Neutrophil (primary cell): ENCODE measurements at regions not wholly inside any gene's neighbourhood (a gene's known extent, or its start where the extent isn't known, plus 50 kb on each side); places are given as distances from the start of the nearest gene placed in this dataset.
"Not testable (repeated sequence)": the region's sequence is repeated elsewhere in the genome, so short reads cannot be mapped to it uniquely, and the experiment has no call there.

Source experiments
- H3K27ac ChIP-seq: fragments of 200-600 bp; sonication (generic); 2 replicates; pipeline ENCODE4 v1.5.1; 2016; ENCODE audit warnings: mild to moderate bottlenecking, moderate library complexity
- H3K27me3 ChIP-seq: fragments of 200-600 bp; sonication (generic); 2 replicates; pipeline ENCODE4 v1.6.0; 2016; ENCODE audit warnings: mild to moderate bottlenecking
- H3K36me3 ChIP-seq: fragments of 200-600 bp; sonication (generic); 2 replicates; pipeline ENCODE4 v1.5.1; 2017
- H3K4me1 ChIP-seq, 2 experiments: fragments of 200-600 bp in 1 of 2; sonication (generic) in 1 of 2; 1 replicate in 1 of 2; 2 replicates in 1 of 2; pipeline versions ENCODE4 v1.5.1 to v1.6.1; 2013 to 2016; ENCODE audit warnings: low read depth in 1 of 2, low read length in 1 of 2, mild to moderate bottlenecking in 1 of 2, moderate library complexity in 1 of 2; ENCODE audit not compliant: control insufficient read depth in 1 of 2, insufficient read depth in 1 of 2
- H3K4me3 ChIP-seq, 2 experiments: fragments of 200-600 bp in 1 of 2; sonication (generic) in 1 of 2; 1 replicate in 1 of 2; 2 replicates in 1 of 2; pipeline ENCODE4 v1.5.1; 2013 to 2016; ENCODE audit warnings: low read depth in 1 of 2, low read length in 1 of 2, mild to moderate bottlenecking in 1 of 2, moderate library complexity in 1 of 2
- H3K9me3 ChIP-seq: fragments of 200-600 bp; sonication (generic); 2 replicates; pipeline ENCODE4 v1.5.1; 2016
- TF ChIP-seq, protein P1 (sequence below): fragments of 200-600 bp; sonication (generic); IDR thresholded peaks from 2 replicates; pipeline ENCODE4 v1.5.1; 2016; ENCODE audit warnings: antibody characterized with exemption

DNA sequence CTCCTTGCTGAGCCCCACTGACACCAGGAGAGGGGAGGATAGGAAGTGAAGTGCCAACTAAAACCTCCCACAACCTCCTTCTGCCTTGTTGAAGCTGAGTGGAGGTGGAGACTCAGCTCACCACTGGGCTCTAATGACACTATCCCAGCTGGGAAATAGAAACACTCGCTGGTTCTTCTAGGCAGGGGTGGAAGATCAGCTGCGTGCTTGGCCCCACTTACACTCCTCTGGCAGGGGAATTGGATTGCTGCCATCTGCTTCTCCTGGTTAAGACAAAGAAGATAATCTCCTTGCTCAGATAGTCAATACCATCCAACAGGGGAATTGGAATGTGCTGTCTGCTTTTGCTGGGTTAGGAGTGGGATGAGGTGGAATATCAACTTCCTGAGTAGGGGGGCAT lies 392.5 kb downstream of the ZNF674 start:
- Histone ChIP-seq H3K4me1 (no peaks in the 10 kb centered on the region), H3K36me3 (no peaks in the 10 kb centered on the region), H3K4me3 (no peak overlapping the region), H3K9me3 (no peaks in the 10 kb centered on the region), H3K27ac (no peak overlapping the region), H3K27me3 (no peaks in the 10 kb centered on the region)
- TF ChIP-seq, protein P1, sequence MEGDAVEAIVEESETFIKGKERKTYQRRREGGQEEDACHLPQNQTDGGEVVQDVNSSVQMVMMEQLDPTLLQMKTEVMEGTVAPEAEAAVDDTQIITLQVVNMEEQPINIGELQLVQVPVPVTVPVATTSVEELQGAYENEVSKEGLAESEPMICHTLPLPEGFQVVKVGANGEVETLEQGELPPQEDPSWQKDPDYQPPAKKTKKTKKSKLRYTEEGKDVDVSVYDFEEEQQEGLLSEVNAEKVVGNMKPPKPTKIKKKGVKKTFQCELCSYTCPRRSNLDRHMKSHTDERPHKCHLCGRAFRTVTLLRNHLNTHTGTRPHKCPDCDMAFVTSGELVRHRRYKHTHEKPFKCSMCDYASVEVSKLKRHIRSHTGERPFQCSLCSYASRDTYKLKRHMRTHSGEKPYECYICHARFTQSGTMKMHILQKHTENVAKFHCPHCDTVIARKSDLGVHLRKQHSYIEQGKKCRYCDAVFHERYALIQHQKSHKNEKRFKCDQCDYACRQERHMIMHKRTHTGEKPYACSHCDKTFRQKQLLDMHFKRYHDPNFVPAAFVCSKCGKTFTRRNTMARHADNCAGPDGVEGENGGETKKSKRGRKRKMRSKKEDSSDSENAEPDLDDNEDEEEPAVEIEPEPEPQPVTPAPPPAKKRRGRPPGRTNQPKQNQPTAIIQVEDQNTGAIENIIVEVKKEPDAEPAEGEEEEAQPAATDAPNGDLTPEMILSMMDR, result no peak

DNA sequence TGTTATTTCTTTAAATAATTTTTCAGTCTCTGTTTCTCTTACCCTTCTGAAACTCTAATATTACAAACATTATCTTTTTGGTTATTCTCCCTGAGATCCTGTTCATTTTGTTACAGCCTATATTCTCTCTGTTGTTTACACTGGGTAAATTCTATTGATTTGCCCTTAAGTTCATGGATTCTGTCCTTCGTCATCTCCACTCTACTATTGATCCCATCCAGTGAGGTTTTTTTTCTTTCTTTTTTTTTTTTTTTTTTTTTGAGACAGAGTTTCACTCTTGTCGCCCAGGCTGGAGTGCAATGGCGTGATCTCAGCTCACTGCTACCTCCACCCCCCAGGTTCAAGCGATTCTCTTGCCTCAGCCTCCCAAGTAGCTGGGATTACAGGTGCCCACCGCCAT lies 393.9 kb downstream of the ZNF674 start:
- H3K4me1 ChIP-seq, H3K36me3 ChIP-seq, H3K9me3 ChIP-seq, H3K27ac ChIP-seq, H3K4me3 ChIP-seq, H3K27me3 ChIP-seq: not testable (repeated sequence)

DNA sequence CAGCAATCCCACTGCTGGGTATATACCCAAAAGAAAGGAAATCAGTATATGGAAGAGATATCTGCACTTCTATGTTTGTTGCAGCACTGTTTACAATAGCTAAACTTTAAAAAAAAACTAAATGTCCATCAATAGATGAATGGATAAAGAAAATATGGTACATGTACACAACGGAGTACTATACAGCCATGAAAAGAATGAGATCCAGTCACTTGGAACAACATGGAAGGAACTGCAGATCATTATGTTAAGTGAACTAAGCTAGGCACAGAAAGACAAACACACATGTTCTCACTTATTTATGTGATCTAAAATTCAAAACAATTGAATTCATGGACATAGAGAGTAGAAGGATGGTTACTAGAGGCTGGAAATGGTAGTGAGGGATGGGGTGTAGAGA lies 400.7 kb downstream of the ZNF674 start:
- no peaks in the 10 kb centered on the region for H3K27me3 ChIP-seq
- H3K36me3 ChIP-seq, result no peaks in the 10 kb centered on the region
- H3K9me3 ChIP-seq, result no peaks in the 10 kb centered on the region
- no peak overlapping the region for H3K4me3 ChIP-seq
- TF ChIP-seq, protein P1, result no peak
- H3K4me1 ChIP-seq, result no peaks in the 10 kb centered on the region
- no peak overlapping the region for H3K27ac ChIP-seq

DNA sequence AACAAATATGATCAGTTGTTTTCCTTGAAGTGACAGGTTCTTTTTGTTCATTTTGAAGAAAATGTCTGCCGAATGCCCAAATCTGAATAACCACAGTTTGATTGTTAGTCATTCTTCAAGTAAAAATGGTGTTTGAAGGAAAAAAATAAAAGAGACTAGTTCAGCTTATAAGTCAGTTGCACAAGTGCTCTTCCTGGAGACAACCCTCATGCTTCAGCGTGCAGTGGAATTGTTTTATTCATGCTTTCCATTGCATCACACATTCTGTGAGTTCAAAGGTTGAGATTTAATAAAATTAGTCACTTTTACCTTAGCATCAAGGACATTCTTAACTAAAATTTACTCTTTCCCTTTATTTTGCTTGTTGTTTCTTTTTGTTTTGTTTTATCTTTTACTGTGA lies 404.9 kb downstream of the ZNF674 start:
- Histone ChIP-seq H3K4me3 (no peak overlapping the region), H3K4me1 (no peaks in the 10 kb centered on the region), H3K9me3 (no peaks in the 10 kb centered on the region), H3K36me3 (no peaks in the 10 kb centered on the region), H3K27me3 (no peaks in the 10 kb centered on the region), H3K27ac (no peak overlapping the region)
- TF ChIP-seq, protein P1, result no peak

DNA sequence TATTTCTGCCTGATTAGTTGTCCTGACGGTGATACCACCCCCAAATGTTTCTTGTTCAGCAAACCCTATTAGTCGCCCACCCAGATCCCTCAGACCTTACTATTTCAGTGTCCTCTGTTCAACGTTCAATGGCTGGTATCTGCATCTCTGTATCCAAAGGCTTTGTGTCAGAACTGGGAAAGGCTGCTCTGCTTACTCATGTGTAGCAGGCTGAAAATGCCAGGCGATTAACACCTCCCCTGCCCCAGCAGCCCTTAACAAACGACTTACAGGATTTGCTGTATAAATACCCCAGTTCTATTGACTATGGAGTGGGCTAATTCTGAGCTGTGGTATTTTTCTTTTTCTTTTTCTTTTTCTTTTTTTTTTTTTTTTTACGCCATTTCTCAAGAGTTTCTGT lies 415.0 kb downstream of the ZNF674 start:
- Histone ChIP-seq H3K27ac (no peak overlapping the region), H3K4me1 (no peaks in the 10 kb centered on the region), H3K36me3 (no peaks in the 10 kb centered on the region), H3K9me3 (no peaks in the 10 kb centered on the region), H3K4me3 (no peak overlapping the region), H3K27me3 (no peaks in the 10 kb centered on the region)
- TF ChIP-seq, protein P1, result no peak

DNA sequence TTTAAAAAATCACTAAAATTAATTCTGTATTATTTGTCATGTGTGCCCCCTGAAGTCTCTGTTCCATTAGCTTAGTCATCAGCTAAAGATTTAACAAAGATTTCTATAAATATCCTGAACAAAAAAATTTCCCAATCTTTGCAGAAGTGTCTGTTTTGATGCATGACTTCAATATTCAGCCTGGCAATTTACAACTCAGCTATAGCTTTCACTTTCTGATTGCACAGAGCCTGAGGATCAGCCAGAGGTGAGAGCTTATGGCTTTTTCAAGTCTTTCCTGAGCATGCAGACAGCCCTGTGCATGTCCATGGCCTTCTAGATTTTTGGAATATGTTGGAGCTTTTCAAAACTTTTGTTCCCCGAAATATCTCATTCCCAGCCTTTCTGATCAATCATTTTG lies 420.1 kb downstream of the ZNF674 start:
- H3K9me3 ChIP-seq, result no peaks in the 10 kb centered on the region
- H3K27ac ChIP-seq, result no peak overlapping the region
- no peaks in the 10 kb centered on the region for H3K4me1 ChIP-seq
- H3K27me3 ChIP-seq, result no peaks in the 10 kb centered on the region
- no peak overlapping the region for H3K4me3 ChIP-seq
- H3K36me3 ChIP-seq, result no peaks in the 10 kb centered on the region
- TF ChIP-seq, protein P1, result no peak
